GM19395 (cell line): ENCODE measurements at regions not wholly inside any gene's neighbourhood (a gene's known extent, or its start where the extent isn't known, plus 50 kb on each side); places are given as distances from the start of the nearest gene placed in this dataset.

Source experiments
- ATAC-seq: cut with Tn5 transposase; IDR thresholded peaks from one replicate; pipeline ENCODE4 v1.9.1; 2021; ENCODE audit warnings: mild to moderate bottlenecking, moderate library complexity; ENCODE audit not compliant: unreplicated experiment

DNA sequence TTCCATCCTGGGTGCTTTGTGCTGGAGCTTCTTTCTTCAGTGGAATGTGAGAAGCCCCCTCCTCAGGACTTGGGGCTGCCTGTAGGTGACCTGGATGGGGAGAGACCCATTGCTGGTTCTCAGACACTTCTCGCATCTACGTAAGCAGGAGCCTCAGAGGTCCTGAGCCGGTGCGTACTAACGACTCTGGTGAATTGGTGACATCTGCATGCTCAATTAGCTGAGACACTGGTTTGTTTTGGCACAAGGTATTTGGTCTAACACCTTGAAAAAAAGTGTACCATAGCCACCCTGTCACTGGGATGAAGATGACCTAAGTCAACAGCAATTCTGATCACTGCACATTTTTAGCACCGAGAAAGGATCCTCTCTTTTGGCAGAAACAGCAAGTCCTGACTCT lies 57.7 kb downstream of the LRRC30 start:
- ATAC-seq, result no peak

DNA sequence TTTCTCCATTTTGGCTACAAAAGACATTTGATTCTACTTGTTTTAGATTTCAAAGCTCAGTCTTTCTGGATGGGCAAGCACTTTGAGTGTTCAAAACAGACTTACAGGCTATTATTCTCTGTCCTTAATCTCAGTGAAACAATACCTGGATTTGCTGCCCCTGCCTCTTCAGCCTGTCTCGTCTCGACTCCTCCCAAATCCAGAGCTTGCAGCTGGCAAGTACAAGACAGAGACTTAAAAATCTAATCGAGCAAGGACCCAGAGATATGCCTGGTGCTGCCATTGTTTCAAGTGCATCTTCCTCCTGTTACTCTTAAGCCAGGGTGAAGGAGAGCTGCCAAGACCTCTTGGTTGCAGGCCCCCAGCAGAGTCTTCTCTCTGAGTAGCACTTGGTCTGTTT lies 59.2 kb downstream of the LRRC30 start:
- ATAC-seq, result no peak

DNA sequence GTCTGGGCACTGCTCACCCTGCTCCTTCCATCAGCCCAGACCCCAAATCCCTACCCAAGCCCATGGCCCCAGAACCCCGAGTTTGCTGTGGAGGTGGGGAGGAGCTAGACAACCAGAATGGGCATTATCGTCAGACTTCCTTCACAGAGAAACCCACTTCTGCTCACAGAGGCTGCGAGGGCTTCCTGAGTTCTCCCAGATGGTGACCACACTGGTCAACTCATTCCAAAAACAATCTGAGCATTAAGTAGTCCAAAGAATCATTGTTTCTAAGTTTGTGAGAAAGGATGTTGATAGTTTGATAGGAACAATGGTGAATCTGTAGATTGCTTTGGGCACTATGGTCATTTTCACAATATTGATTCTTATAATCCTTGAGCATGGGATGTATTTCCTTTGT lies 60.2 kb downstream of the LRRC30 start:
- ATAC-seq, result no peak

DNA sequence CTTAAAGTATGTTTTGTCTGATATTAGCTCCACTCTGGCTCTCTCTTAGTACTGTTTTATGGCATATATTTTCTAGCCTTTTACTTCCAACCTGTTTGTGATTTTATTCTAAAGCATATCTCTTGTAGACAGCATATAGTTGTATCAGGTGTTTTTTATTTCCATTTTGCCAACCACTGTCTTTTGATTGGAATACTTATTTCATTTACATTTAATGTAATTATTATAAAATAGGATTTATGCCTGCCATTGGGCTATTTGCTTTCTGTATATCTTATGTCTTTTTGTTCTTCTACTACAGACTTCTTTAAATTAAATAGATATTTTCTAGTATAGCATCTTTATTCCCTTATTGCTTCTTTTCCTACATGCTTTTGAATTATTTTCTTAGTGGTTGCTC lies 67.3 kb downstream of the LRRC30 start:
- ATAC-seq, result no peak

DNA sequence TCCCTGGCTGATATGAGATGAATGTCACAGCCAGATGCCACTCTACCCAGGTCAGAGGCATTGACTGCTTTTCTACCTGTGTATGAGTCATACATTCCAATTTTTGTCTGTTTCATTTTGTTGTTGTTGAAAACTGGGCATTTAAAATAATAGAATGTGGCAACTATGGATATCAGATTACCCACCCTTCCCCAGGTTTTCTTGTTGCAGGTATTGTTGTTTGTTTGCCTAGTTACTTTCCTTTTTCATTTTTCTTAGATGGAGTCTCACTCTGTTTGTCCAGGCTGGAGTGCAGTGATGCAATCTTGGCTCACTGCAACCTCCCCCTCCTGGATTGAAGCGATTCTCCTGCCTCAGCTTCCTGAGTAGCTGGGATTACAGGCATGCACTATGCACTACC lies 70.2 kb downstream of the LRRC30 start:
- no peak for ATAC-seq

DNA sequence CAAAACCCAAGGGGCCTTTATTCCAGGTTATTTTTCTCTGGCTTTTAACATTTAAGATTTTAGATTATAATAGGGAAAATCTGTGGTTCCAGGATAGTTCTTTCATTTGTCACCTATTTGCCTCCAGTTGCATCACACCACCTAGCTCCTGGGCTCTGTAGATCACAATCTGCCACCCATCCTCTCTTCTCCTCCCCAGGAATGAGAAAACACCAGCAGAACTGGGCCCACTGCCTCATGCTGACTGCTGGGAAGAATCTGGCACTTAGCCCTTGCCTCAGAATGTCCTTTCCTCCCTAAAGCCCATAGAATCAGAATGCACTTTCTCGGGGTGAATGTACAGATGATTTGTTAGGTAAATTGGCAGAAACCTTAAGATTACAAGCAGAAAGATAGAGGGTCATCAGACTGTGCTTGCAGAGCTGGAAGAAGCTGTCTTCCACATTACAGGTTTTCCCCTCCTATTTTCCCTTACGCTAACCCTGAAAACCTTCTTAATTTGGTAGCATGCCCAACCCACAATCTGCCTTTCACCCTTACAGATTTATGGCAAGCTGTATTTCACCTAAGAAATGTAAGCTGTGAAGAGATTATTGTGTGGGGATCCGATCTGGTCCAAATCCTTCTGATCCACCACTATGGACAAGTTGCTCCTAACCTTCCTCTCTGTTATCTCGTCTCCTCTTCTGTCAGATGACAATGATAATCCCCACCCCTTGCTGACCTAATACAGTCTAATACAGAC lies 72.6 kb downstream of the LRRC30 start:
- no peak for ATAC-seq

- ATAC-seq, result no peak
Measured at GRCh38 chr18:7304061-7304370, 73.1 kb downstream of the LRRC30 start.

- no peak for ATAC-seq
Measured at GRCh38 chr18:7305416-7305815, 74.5 kb downstream of the LRRC30 start.

GRCh38 chr18:7307030-7307429 lies 76.1 kb downstream of the LRRC30 start:
- no peak for ATAC-seq

- ATAC-seq, result no peak
Measured at GRCh38 chr18:7307526-7307925, 76.6 kb downstream of the LRRC30 start.

- ATAC-seq, result no peak
Measured at GRCh38 chr18:7317804-7318231, 86.9 kb downstream of the LRRC30 start.

- no peak for ATAC-seq
Measured at GRCh38 chr18:7319161-7319560, 88.3 kb downstream of the LRRC30 start.

GRCh38 chr18:7321831-7322230 lies 90.9 kb downstream of the LRRC30 start:
- no peak for ATAC-seq

- ATAC-seq, result no peak
Measured at GRCh38 chr18:7322817-7323485, 92.1 kb downstream of the LRRC30 start.

DNA sequence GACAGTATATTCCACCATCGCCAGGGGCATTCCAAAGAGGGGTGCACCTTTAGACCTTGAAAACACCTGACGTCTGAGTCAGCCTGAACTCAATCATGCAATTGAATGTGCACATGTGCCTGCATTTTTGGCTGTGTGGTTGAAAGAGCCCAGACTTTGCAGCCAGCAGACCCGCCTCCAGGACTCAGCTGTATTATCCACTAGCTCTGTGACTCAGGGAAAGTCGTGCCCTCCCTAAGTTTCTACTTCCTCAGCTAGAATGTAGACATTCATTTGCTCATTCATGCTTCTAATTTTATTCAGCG lies 94.2 kb downstream of the LRRC30 start:
- no peak for ATAC-seq

DNA sequence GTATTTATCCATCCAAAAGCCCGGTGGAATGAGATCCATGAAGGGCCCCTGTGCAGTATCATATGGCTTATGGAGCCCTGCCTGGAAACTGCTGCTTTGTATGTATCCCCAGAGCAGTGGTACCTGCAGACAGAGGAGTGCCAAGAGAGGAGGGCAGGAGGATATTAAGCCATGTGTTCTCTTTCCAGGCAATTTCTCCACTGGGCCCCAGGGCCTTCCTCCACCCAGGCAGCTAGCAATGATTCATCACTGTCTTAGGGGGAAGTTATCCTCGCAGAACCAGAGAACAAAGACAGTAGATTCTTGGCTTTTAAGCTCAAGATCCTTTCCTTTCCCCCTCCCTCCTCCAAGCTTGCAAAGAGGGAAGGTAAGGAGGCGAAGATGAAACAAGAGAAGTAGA lies 98.1 kb downstream of the LRRC30 start:
- ATAC-seq, result no peak

DNA sequence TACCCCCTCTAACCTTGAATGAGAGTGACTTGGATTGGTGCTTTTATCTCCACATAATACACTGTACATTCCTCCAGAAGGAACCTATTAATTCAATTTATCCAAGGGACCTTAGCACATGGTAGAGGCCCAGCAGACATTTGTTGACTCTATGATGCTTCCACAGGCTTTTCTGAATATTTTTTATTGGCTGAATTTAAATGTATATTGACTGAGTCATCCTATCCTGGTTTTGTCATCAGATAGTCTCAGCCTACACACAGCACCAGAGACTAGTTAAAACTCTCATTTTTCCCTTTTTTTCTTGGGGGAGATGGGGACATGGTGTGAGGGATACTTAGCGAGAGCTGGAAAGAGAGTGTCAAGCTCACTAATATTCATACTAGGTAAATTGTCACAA lies 101.6 kb downstream of the LRRC30 start:
- ATAC-seq, result no peak

GRCh38 chr18:7333025-7333562 lies 102.2 kb downstream of the LRRC30 start:
- ATAC-seq, result no peak

DNA sequence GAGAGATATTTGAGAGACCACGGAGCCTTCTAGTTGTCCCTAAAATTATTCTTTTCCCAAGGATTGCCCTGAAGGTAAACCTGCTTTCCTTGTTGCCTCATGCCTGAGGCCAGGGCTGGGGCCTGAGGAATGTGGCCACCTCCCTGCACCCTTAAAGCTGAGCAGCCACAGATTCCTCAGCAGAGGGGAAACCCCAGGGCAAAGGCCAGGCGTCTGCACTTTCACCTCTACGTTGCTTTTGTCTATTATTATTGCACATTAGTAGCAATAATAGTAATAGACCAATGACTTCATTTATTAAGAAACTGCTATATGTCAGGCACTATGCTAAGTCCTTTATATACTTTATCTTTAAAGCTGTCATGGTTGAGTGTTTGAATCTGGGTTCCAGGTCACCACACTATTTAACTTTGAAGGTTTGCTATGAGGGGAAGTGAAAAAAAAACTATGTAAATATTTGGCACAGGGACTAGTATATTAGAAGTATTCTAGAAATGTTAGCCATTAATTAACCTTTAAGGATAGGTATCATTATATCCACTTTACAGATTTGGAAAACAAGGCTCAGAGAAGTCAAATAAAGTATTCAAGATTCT lies 104.2 kb downstream of the LRRC30 start:
- no peak for ATAC-seq

- no peak for ATAC-seq
Measured at GRCh38 chr18:7336623-7337022, 105.7 kb downstream of the LRRC30 start.

DNA sequence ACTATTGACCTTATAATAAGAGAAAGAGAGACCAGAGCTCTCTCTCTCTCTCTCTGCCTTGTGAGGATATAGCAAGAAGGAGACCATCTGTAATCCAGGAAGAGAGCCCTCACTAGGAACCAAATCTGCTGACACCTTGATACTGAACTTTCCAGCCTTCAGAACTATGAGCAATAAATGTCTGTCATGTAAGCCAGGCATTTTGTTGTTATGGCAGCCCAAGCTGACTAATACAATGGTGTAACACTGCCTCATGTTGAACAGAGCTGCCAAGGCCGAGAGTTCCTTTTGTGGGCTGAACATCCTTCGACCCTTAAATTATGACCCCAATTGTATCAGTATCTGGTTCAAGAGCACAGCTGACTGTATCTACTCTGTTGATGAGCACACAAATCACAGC lies 108.0 kb downstream of the LRRC30 start:
- no peak for ATAC-seq

- no peak for ATAC-seq
Measured at GRCh38 chr18:7341581-7342337, 110.9 kb downstream of the LRRC30 start.
